Hepatocyte (in vitro differentiated cells): ENCODE measurements at regions not wholly inside any gene's neighbourhood (a gene's known extent, or its start where the extent isn't known, plus 50 kb on each side); places are given as distances from the start of the nearest gene placed in this dataset.

ENCODE experiments used
- EZH2 ChIP-seq: fragments of 200-600 bp; sonication (generic); IDR thresholded peaks from 2 replicates; pipeline ENCODE4 v1.6.1; 2016; ENCODE audit warnings: antibody characterized with exemption, mild to moderate bottlenecking, borderline replicate concordance
- EZH2phosphoT487 ChIP-seq: fragments of 200-600 bp; sonication (generic); IDR thresholded peaks from one replicate; pipeline ENCODE4 v1.6.1; 2018; ENCODE audit warnings: antibody characterized with exemption, mild to moderate bottlenecking, low read depth, moderate library complexity; ENCODE audit not compliant: unreplicated experiment, severe bottlenecking
- TF ChIP-seq, protein P1 (sequence below): fragments of 200-600 bp; sonication (generic); IDR thresholded peaks from 2 replicates; pipeline ENCODE4 v1.5.1; 2016; ENCODE audit warnings: antibody characterized with exemption, mild to moderate bottlenecking; ENCODE audit not compliant: poor library complexity

DNA sequence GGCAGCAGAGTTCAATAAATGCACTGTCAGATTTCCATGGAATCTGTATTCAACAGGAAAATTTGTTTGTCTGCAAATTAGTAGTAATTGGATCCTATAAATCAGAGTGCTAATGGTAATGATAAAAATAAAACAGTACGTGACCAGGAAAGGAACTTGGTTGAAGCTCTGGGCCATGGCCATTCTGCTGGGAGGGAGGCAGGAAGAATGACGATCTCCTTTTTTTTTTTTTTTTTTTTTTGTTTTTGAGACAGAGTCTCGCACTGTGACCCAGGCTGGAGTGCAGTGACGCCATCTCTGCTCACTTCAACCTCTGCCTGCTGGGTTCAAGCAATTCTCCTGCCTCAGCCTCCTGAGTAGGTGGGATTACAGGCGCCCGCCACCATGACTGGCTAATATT, 94.8 kb upstream of the SEC11C start:
- TF ChIP-seq, protein P1, sequence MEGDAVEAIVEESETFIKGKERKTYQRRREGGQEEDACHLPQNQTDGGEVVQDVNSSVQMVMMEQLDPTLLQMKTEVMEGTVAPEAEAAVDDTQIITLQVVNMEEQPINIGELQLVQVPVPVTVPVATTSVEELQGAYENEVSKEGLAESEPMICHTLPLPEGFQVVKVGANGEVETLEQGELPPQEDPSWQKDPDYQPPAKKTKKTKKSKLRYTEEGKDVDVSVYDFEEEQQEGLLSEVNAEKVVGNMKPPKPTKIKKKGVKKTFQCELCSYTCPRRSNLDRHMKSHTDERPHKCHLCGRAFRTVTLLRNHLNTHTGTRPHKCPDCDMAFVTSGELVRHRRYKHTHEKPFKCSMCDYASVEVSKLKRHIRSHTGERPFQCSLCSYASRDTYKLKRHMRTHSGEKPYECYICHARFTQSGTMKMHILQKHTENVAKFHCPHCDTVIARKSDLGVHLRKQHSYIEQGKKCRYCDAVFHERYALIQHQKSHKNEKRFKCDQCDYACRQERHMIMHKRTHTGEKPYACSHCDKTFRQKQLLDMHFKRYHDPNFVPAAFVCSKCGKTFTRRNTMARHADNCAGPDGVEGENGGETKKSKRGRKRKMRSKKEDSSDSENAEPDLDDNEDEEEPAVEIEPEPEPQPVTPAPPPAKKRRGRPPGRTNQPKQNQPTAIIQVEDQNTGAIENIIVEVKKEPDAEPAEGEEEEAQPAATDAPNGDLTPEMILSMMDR, result no peak
- TF ChIP-seq EZH2 (no peak), EZH2phosphoT487 (no peak)
